H9 (cell line): ENCODE measurements at regions not wholly inside any gene's neighbourhood (a gene's known extent, or its start where the extent isn't known, plus 50 kb on each side); places are given as distances from the start of the nearest gene placed in this dataset.

Source experiments
- DNase-seq: peaks from one replicate; pipeline ENCODE4 v3.0.0-alpha.2; 2017
- H2AFZ ChIP-seq: one replicate; pipeline ENCODE4 v1.6.1; 2013; ENCODE audit warnings: mild to moderate bottlenecking, low read length, control low read depth, moderate library complexity
- H2AK5ac ChIP-seq: 2 replicates; pipeline ENCODE4 v1.6.1; 2013; ENCODE audit warnings: low read length, control low read depth, mixed read lengths; ENCODE audit not compliant: insufficient read length
- H2BK120ac ChIP-seq: one replicate; pipeline ENCODE4 v1.6.1; 2013; ENCODE audit warnings: low read depth, mild to moderate bottlenecking, low read length, control low read depth, inconsistent platforms; ENCODE audit not compliant: poor library complexity, severe bottlenecking
- H2BK12ac ChIP-seq: 2 replicates; pipeline ENCODE4 v1.6.1; 2013; ENCODE audit warnings: low read length, control low read depth, mixed read lengths, low read depth; ENCODE audit not compliant: insufficient read length
- H2BK15ac ChIP-seq: 2 replicates; pipeline ENCODE4 v1.6.1; 2013; ENCODE audit warnings: low read depth, low read length, control low read depth
- H2BK20ac ChIP-seq: one replicate; pipeline ENCODE4 v1.6.1; 2013; ENCODE audit warnings: low read depth, mild to moderate bottlenecking, low read length, control low read depth, inconsistent platforms; ENCODE audit not compliant: poor library complexity, severe bottlenecking
- H2BK5ac ChIP-seq: 2 replicates; pipeline ENCODE4 v1.6.1; 2013; ENCODE audit warnings: low read length, control low read depth, mixed read lengths; ENCODE audit not compliant: insufficient read length
- H3K14ac ChIP-seq: 2 replicates; pipeline ENCODE4 v1.6.1; 2013; ENCODE audit warnings: low read length, control low read depth; ENCODE audit not compliant: insufficient read depth
- H3K18ac ChIP-seq: 2 replicates; pipeline ENCODE4 v1.6.1; 2013; ENCODE audit warnings: low read depth, mild to moderate bottlenecking, mixed read lengths, low read length, control low read depth; ENCODE audit not compliant: insufficient read length
- H3K23ac ChIP-seq: 2 replicates; pipeline ENCODE4 v1.6.1; 2013; ENCODE audit warnings: low read length, control low read depth, mixed read lengths, low read depth; ENCODE audit not compliant: insufficient read length
- H3K23me2 ChIP-seq: 2 replicates; pipeline ENCODE4 v1.6.1; 2013; ENCODE audit warnings: low read depth, mild to moderate bottlenecking, mixed read lengths, low read length, control low read depth; ENCODE audit not compliant: insufficient read length, poor library complexity, severe bottlenecking
- H3K27ac ChIP-seq: 2 replicates; pipeline ENCODE4 v1.5.1; 2013; ENCODE audit warnings: low read length, control low read depth, mixed read lengths, low read depth; ENCODE audit not compliant: insufficient read length
- H3K27me3 ChIP-seq: 2 replicates; pipeline ENCODE4 v1.6.1; 2013; ENCODE audit warnings: low read length, control low read depth, inconsistent platforms; ENCODE audit not compliant: insufficient read depth
- H3K4ac ChIP-seq: 2 replicates; pipeline ENCODE4 v1.6.1; 2013; ENCODE audit warnings: low read depth, mild to moderate bottlenecking, control low read depth, inconsistent platforms, low read length, moderate library complexity
- H3K4me1 ChIP-seq: 2 replicates; pipeline ENCODE4 v1.6.1; 2013; ENCODE audit warnings: low read length, control low read depth, inconsistent platforms; ENCODE audit not compliant: insufficient read depth
- H3K4me2 ChIP-seq: 2 replicates; pipeline ENCODE4 v1.6.1; 2013; ENCODE audit warnings: low read length, control low read depth, mixed read lengths; ENCODE audit not compliant: insufficient read length, insufficient read depth
- H3K56ac ChIP-seq: 2 replicates; pipeline ENCODE4 v1.6.1; 2013; ENCODE audit warnings: low read depth, mild to moderate bottlenecking, mixed read lengths, low read length, control low read depth; ENCODE audit not compliant: insufficient read length
- H3K79me1 ChIP-seq: 2 replicates; pipeline ENCODE4 v1.6.1; 2013; ENCODE audit warnings: low read depth, mild to moderate bottlenecking, moderate library complexity, low read length, control low read depth, inconsistent platforms; ENCODE audit not compliant: insufficient read depth, poor library complexity, severe bottlenecking
- H3K79me2 ChIP-seq: 2 replicates; pipeline ENCODE4 v1.6.1; 2013; ENCODE audit warnings: low read length, control low read depth, inconsistent platforms; ENCODE audit not compliant: insufficient read depth
- H3K9ac ChIP-seq: 2 replicates; pipeline ENCODE4 v1.6.1; 2013; ENCODE audit warnings: low read length, control low read depth, mixed read lengths; ENCODE audit not compliant: insufficient read length; ENCODE audit errors: extremely low read depth
- H3K9me3 ChIP-seq: one replicate; pipeline ENCODE4 v1.6.1; 2013; ENCODE audit warnings: low read depth, low read length, inconsistent platforms; ENCODE audit not compliant: control insufficient read depth
- H3T11ph ChIP-seq: one replicate; pipeline ENCODE4 v1.6.1; 2013; ENCODE audit warnings: mild to moderate bottlenecking, low read length, control low read depth, inconsistent platforms
- H4K20me1 ChIP-seq: one replicate; pipeline ENCODE4 v1.6.1; 2013; ENCODE audit not compliant: control insufficient read depth, insufficient read length, insufficient read depth
- H4K5ac ChIP-seq: 2 replicates; pipeline ENCODE4 v1.6.1; 2013; ENCODE audit warnings: low read depth, mild to moderate bottlenecking, mixed read lengths, low read length, control low read depth; ENCODE audit not compliant: insufficient read length
- H4K8ac ChIP-seq: replicated peaks from 2 replicates; pipeline ENCODE4 v1.6.1; 2013; ENCODE audit warnings: low read length, control low read depth, mixed read lengths, low read depth; ENCODE audit not compliant: insufficient read length
- H4K91ac ChIP-seq: 2 replicates; pipeline ENCODE4 v1.6.1; 2013; ENCODE audit warnings: low read depth, mild to moderate bottlenecking, moderate library complexity, mixed read lengths, low read length, control low read depth; ENCODE audit not compliant: insufficient read length
- H3K27ac Mint-ChIP-seq, 3 experiments: 2 replicates in 2 of 3; 3 replicates in 1 of 3; pipeline ENCODE4 v1.8.0; 2020 to 2021; ENCODE audit warnings: mixed read lengths in 3 of 3, mild to moderate bottlenecking in 1 of 3, moderate library complexity in 1 of 3
- H3K27me3 Mint-ChIP-seq: 2 replicates; pipeline ENCODE4 v1.8.0; 2021; ENCODE audit warnings: low read depth, mild to moderate bottlenecking, moderate library complexity, mixed read lengths
- H3K36me3 Mint-ChIP-seq, 3 experiments: 2 replicates in 2 of 3; 3 replicates in 1 of 3; pipeline ENCODE4 v1.8.0; 2020 to 2021; ENCODE audit warnings: low read depth in 3 of 3, mixed read lengths in 3 of 3; ENCODE audit not compliant: insufficient read depth in 1 of 3
- H3K4me1 Mint-ChIP-seq, 2 experiments: 2 replicates each; pipeline ENCODE4 v1.8.0; 2020; ENCODE audit warnings: mixed read lengths in 2 of 2
- H3K4me3 Mint-ChIP-seq, 2 experiments: 2 replicates in 1 of 2; 3 replicates in 1 of 2; pipeline ENCODE4 v1.8.0; 2020 to 2021; ENCODE audit warnings: mild to moderate bottlenecking in 2 of 2, mixed read lengths in 2 of 2, moderate library complexity in 1 of 2
- H3K9me3 Mint-ChIP-seq, 2 experiments: 2 replicates in 1 of 2; 3 replicates in 1 of 2; pipeline ENCODE4 v1.8.0; 2020; ENCODE audit warnings: mild to moderate bottlenecking in 2 of 2, mixed read lengths in 2 of 2, moderate library complexity in 1 of 2
- TF ChIP-seq, protein P1 (sequence below): fragments of 200-600 bp; sonication (generic); conservative IDR thresholded peaks from 3 replicates; pipeline ENCODE4 v1.8.0; 2021; ENCODE audit warnings: antibody characterized with exemption, mild to moderate bottlenecking

DNA sequence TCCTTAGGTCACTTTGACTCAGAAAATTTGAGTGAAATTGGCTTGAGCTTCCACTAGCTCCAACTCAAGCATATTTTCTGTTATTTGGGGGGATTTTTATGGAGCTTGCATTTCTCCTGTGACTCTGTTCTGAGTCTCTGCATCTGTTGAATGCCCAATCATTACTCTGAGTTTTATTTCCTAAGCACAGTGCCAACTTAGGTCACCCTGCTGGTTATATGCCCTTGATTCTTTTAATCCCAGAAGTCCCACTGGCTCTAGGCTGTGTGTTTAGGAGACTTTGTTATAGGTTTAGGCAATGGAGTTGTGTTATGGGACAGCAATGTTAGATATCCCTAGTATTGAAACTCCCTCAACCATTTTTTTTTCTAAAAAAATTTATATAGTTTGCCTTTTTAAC, 198.2 kb upstream of the DTNA start:
- H3K27ac Mint-ChIP-seq = no peak overlapping the region
- Histone ChIP-seq H3K27ac (no peak overlapping the region), H2BK20ac (no peak overlapping the region), H3K79me2 (no peaks in the 10 kb centered on the region), H2BK15ac (no peak overlapping the region), H3K23ac (no peak overlapping the region), H3K4me2 (no peak overlapping the region), H3K79me1 (no peaks in the 10 kb centered on the region), H2AFZ (no peak overlapping the region), H4K91ac (no peak overlapping the region), H3K56ac (no peak overlapping the region), H2BK5ac (no peak overlapping the region), H2BK120ac (no peak overlapping the region), H3K27me3 (no peaks in the 10 kb centered on the region), H3K23me2 (no peaks in the 10 kb centered on the region), H3K14ac (no peak overlapping the region), H3K4ac (no peak overlapping the region), H2AK5ac (no peak overlapping the region), H3K18ac (no peak overlapping the region), H4K8ac (no peak overlapping the region), H4K20me1 (no peaks in the 10 kb centered on the region), H3K4me1 (peaks cover 4% of the 10 kb centered on the region), H4K5ac (no peak overlapping the region), H3K9me3 (no peaks in the 10 kb centered on the region), H2BK12ac (no peak overlapping the region), H3K9ac (no peak overlapping the region), H3T11ph (no peak overlapping the region)
- DNase-seq = no peak
- TF ChIP-seq, protein P1, sequence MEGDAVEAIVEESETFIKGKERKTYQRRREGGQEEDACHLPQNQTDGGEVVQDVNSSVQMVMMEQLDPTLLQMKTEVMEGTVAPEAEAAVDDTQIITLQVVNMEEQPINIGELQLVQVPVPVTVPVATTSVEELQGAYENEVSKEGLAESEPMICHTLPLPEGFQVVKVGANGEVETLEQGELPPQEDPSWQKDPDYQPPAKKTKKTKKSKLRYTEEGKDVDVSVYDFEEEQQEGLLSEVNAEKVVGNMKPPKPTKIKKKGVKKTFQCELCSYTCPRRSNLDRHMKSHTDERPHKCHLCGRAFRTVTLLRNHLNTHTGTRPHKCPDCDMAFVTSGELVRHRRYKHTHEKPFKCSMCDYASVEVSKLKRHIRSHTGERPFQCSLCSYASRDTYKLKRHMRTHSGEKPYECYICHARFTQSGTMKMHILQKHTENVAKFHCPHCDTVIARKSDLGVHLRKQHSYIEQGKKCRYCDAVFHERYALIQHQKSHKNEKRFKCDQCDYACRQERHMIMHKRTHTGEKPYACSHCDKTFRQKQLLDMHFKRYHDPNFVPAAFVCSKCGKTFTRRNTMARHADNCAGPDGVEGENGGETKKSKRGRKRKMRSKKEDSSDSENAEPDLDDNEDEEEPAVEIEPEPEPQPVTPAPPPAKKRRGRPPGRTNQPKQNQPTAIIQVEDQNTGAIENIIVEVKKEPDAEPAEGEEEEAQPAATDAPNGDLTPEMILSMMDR = no peak
- H3K9me3 Mint-ChIP-seq = peaks cover 14 to 22% of the 10 kb centered on the region in 2 experiments; a peak in 4 of 5 replicates
- peaks cover 13 to 33% (median 29%) of the 10 kb centered on the region in 3 experiments for H3K36me3 Mint-ChIP-seq
- no peaks in the 10 kb centered on the region for H3K27me3 Mint-ChIP-seq
- H3K4me3 Mint-ChIP-seq = no peak overlapping the region
- H3K4me1 Mint-ChIP-seq = peaks cover 19 to 24% of the 10 kb centered on the region in 2 experiments
